ENCODE measurements at regions not wholly inside any gene's neighbourhood (a gene's known extent, or its start where the extent isn't known, plus 50 kb on each side); places are given as distances from the start of the nearest gene placed in this dataset.

- Mint-ChIP-seq H3K27me3 (ENCODE audit: insufficient read depth, unreplicated experiment) (peaks cover 9% of the 10 kb centered on the region), H3K36me3 (ENCODE audit: insufficient read depth, unreplicated experiment) (no peaks in the 10 kb centered on the region), H3K9me3 (ENCODE audit: unreplicated experiment) (peaks cover 10% of the 10 kb centered on the region), H3K4me1 (ENCODE audit: low read depth, unreplicated experiment) (peaks cover 12% of the 10 kb centered on the region), H3K27ac (ENCODE audit: unreplicated experiment) (no peak overlapping the region), H3K4me3 (ENCODE audit: unreplicated experiment) (no peak overlapping the region)
- H3K27me3 ChIP-seq (replicated peaks; ENCODE audit: control insufficient read depth, insufficient read depth, low read length): no peaks in the 10 kb centered on the region
- H3K4me1 ChIP-seq: no peaks in the 10 kb centered on the region
- DNase-seq: no peak
- no peaks in the 10 kb centered on the region for H3K9me3 ChIP-seq
- BruUV-seq (replicated peaks): no TSS peak
- POLR2A ChIA-PET: no interaction called here
- no peak for TF ChIP-seq CTCF (IDR thresholded peaks at IDR 0.05; ENCODE audit: insufficient read depth in 1 of 2, low read depth in 1 of 2, low read length in 1 of 2, severe bottlenecking in 1 of 2, unreplicated experiment in 1 of 2)
- intact Hi-C loops (cut with micrococcal nuclease; ENCODE audit: unreplicated experiment): no loop called here
- CTCF ChIA-PET: interaction anchor here (0.5 kb wide), 1 partner anchor 281 kb away, joined by 3 read pairs; no protein-coding TSS in a partner anchor
- H3K36me3 ChIP-seq (ENCODE audit: control insufficient read depth, insufficient read depth, low read length): no peaks in the 10 kb centered on the region
- no peak overlapping the region for H3K4me3 ChIP-seq (ENCODE audit: low read depth, low read length)
Measured at GRCh38 chr20:3334156-3334943, 73.1 kb downstream of the DNAAF9 start.

GRCh38 chr20:3330046-3330741, 77.3 kb downstream of the DNAAF9 start:
- no peaks in the 10 kb centered on the region for H3K4me1 ChIP-seq
- H3K27me3 ChIP-seq (replicated peaks; ENCODE audit: control insufficient read depth, insufficient read depth, low read length): no peaks in the 10 kb centered on the region
- no peak overlapping the region for H3K4me3 ChIP-seq (ENCODE audit: low read depth, low read length)
- peak; percentile 12 to 17 for TF ChIP-seq CTCF (IDR thresholded peaks at IDR 0.05; ENCODE audit: insufficient read depth in 1 of 2, low read depth in 1 of 2, low read length in 1 of 2, severe bottlenecking in 1 of 2, unreplicated experiment in 1 of 2)
- CTCF ChIA-PET: interaction anchor here (0.6 to 1.8 kb wide), 6 partner anchors 14 to 1277 kb away, joined by 3 to 10 read pairs (median 3); no protein-coding TSS in a partner anchor
- intact Hi-C loops (cut with micrococcal nuclease; ENCODE audit: unreplicated experiment): no loop called here
- H3K36me3 ChIP-seq (ENCODE audit: control insufficient read depth, insufficient read depth, low read length): no peaks in the 10 kb centered on the region
- H3K9me3 ChIP-seq: no peaks in the 10 kb centered on the region
- Mint-ChIP-seq H3K9me3 (ENCODE audit: unreplicated experiment) (peaks cover 7% of the 10 kb centered on the region), H3K4me1 (ENCODE audit: low read depth, unreplicated experiment) (peaks cover 6% of the 10 kb centered on the region), H3K27ac (ENCODE audit: unreplicated experiment) (no peak overlapping the region), H3K36me3 (ENCODE audit: insufficient read depth, unreplicated experiment) (no peaks in the 10 kb centered on the region), H3K4me3 (ENCODE audit: unreplicated experiment) (no peak overlapping the region), H3K27me3 (ENCODE audit: insufficient read depth, unreplicated experiment) (peaks cover 3% of the 10 kb centered on the region)
- no TSS peak for BruUV-seq (replicated peaks)
- POLR2A ChIA-PET: no interaction called here
- no peak for DNase-seq

GRCh38 chr20:3328501-3328900, 79.0 kb downstream of the DNAAF9 start:
- Mint-ChIP-seq H3K9me3 (ENCODE audit: unreplicated experiment) (no peaks in the 10 kb centered on the region), H3K27me3 (ENCODE audit: insufficient read depth, unreplicated experiment) (no peaks in the 10 kb centered on the region), H3K27ac (ENCODE audit: unreplicated experiment) (no peak overlapping the region), H3K36me3 (ENCODE audit: insufficient read depth, unreplicated experiment) (no peaks in the 10 kb centered on the region), H3K4me1 (ENCODE audit: low read depth, unreplicated experiment) (no peaks in the 10 kb centered on the region), H3K4me3 (ENCODE audit: unreplicated experiment) (no peak overlapping the region)
- H3K9me3 ChIP-seq: no peaks in the 10 kb centered on the region
- CTCF ChIA-PET: no interaction called here
- H3K4me1 ChIP-seq: no peaks in the 10 kb centered on the region
- POLR2A ChIA-PET: no interaction called here
- BruUV-seq (replicated peaks): no TSS peak
- TF ChIP-seq CTCF (IDR thresholded peaks at IDR 0.05; ENCODE audit: insufficient read depth in 1 of 2, low read depth in 1 of 2, low read length in 1 of 2, severe bottlenecking in 1 of 2, unreplicated experiment in 1 of 2): no peak
- DNase-seq: no peak
- H3K4me3 ChIP-seq (ENCODE audit: low read depth, low read length): no peak overlapping the region
- H3K27me3 ChIP-seq (replicated peaks; ENCODE audit: control insufficient read depth, insufficient read depth, low read length): no peaks in the 10 kb centered on the region
- intact Hi-C loops (cut with micrococcal nuclease; ENCODE audit: unreplicated experiment): no loop called here
- no peaks in the 10 kb centered on the region for H3K36me3 ChIP-seq (ENCODE audit: control insufficient read depth, insufficient read depth, low read length)

Measured in Caco-2 (cell line).